Activated CD4-positive, alpha-beta T cell treated with anti-CD3 and anti-CD28 coated beads, Interleukin-2, amount 10 ng/mL, durations not matched to agents 7 days and 5 days (primary cell): ENCODE measurements at regions not wholly inside any gene's neighbourhood (a gene's known extent, or its start where the extent isn't known, plus 50 kb on each side); places are given as distances from the start of the nearest gene placed in this dataset.
A peak's percentile ranks its signal among the peaks of the same experiment; 100 is the strongest.

Source experiments
- CTCF ChIA-PET: fragments of 350-600 bp; sonication (Branson Sonifier 250); formaldehyde crosslinking; loops from one replicate; lab custom pipeline; 2021; ENCODE audit warnings: antibody characterized with exemption; lab: Charles Lee
- POLR2A ChIA-PET: fragments of 350-600 bp; sonication (Branson Sonifier 250); formaldehyde crosslinking; loops from one replicate; lab custom pipeline; 2021; ENCODE audit warnings: antibody characterized with exemption; lab: Charles Lee
- DNase-seq: peaks from one replicate; pipeline ENCODE4 v3.0.0-alpha.2; 2020
- H3K27ac Mint-ChIP-seq: one replicate; pipeline ENCODE4 v1.8.0; 2021; ENCODE audit warnings: mild to moderate bottlenecking, moderate library complexity, mixed read lengths
- H3K27me3 Mint-ChIP-seq: one replicate; pipeline ENCODE4 v1.8.0; 2021; ENCODE audit warnings: mixed read lengths
- H3K36me3 Mint-ChIP-seq: one replicate; pipeline ENCODE4 v1.8.0; 2021; ENCODE audit warnings: low read depth, mixed read lengths
- H3K4me1 Mint-ChIP-seq: one replicate; pipeline ENCODE4 v1.8.0; 2021; ENCODE audit warnings: mixed read lengths
- H3K4me3 Mint-ChIP-seq: one replicate; pipeline ENCODE4 v1.8.0; 2021; ENCODE audit warnings: mild to moderate bottlenecking, moderate library complexity, mixed read lengths
- H3K9me3 Mint-ChIP-seq: one replicate; pipeline ENCODE4 v1.8.0; 2021; ENCODE audit warnings: mixed read lengths

- no peaks in the 10 kb centered on the region for H3K36me3 Mint-ChIP-seq
- ChIA-PET CTCF (no interaction called here), POLR2A (no interaction called here)
- no peak overlapping the region for H3K4me3 Mint-ChIP-seq
- no peaks in the 10 kb centered on the region for H3K9me3 Mint-ChIP-seq
- no peak for DNase-seq
- no peak overlapping the region for H3K27ac Mint-ChIP-seq
- H3K27me3 Mint-ChIP-seq: peaks cover 6% of the 10 kb centered on the region
- H3K4me1 Mint-ChIP-seq: peaks cover 21% of the 10 kb centered on the region
These were observed 117.3 kb upstream of the INHBA start for GRCh38 chr7:41820111-41820671.

- Mint-ChIP-seq H3K27me3 (peaks cover 6% of the 10 kb centered on the region), H3K4me3 (no peak overlapping the region), H3K9me3 (no peaks in the 10 kb centered on the region), H3K4me1 (peaks cover 26% of the 10 kb centered on the region), H3K36me3 (no peaks in the 10 kb centered on the region), H3K27ac (no peak overlapping the region)
- POLR2A ChIA-PET: no interaction called here
- no peak for DNase-seq
- CTCF ChIA-PET: no interaction called here
These were observed 116.8 kb upstream of the INHBA start for GRCh38 chr7:41819645-41820044.

- no peak for DNase-seq
- ChIA-PET CTCF (interaction anchor here (1.4 kb wide), 1 partner anchor 10 kb away, joined by 4 read pairs; no protein-coding TSS in a partner anchor), POLR2A (no interaction called here)
- Mint-ChIP-seq H3K36me3 (no peaks in the 10 kb centered on the region), H3K4me1 (peaks cover 30% of the 10 kb centered on the region), H3K27me3 (peaks cover 6% of the 10 kb centered on the region), H3K4me3 (no peak overlapping the region), H3K9me3 (no peaks in the 10 kb centered on the region), H3K27ac (no peak overlapping the region)
These were observed 116.0 kb upstream of the INHBA start for GRCh38 chr7:41818765-41819398.

- peaks cover 30% of the 10 kb centered on the region for H3K4me1 Mint-ChIP-seq
- H3K27me3 Mint-ChIP-seq: peaks cover 6% of the 10 kb centered on the region
- H3K9me3 Mint-ChIP-seq: no peaks in the 10 kb centered on the region
- ChIA-PET CTCF (interaction anchor here (0.6 kb wide), 1 partner anchor 11 kb away, joined by 3 read pairs; no protein-coding TSS in a partner anchor), POLR2A (interaction anchor here (0.6 kb wide), 1 partner anchor 218 kb away, joined by 3 read pairs; no protein-coding TSS in a partner anchor)
- H3K4me3 Mint-ChIP-seq: no peak overlapping the region
- H3K27ac Mint-ChIP-seq: no peak overlapping the region
- no peak for DNase-seq
- H3K36me3 Mint-ChIP-seq: no peaks in the 10 kb centered on the region
These were observed 114.5 kb upstream of the INHBA start for GRCh38 chr7:41817386-41817785.

GRCh38 chr7:41816111-41816510, 113.2 kb upstream of the INHBA start:
- POLR2A ChIA-PET: no interaction called here
- peaks cover 30% of the 10 kb centered on the region for H3K4me1 Mint-ChIP-seq
- no peak overlapping the region for H3K4me3 Mint-ChIP-seq
- CTCF ChIA-PET: no interaction called here
- no peak overlapping the region for H3K27ac Mint-ChIP-seq
- H3K36me3 Mint-ChIP-seq: no peaks in the 10 kb centered on the region
- peaks cover 5% of the 10 kb centered on the region for H3K27me3 Mint-ChIP-seq
- H3K9me3 Mint-ChIP-seq: no peaks in the 10 kb centered on the region
- peak; percentile 21 for DNase-seq

- peaks cover 30% of the 10 kb centered on the region for H3K4me1 Mint-ChIP-seq
- H3K4me3 Mint-ChIP-seq: no peak overlapping the region
- H3K9me3 Mint-ChIP-seq: no peaks in the 10 kb centered on the region
- POLR2A ChIA-PET: no interaction called here
- peaks cover 5% of the 10 kb centered on the region for H3K27me3 Mint-ChIP-seq
- no peak overlapping the region for H3K27ac Mint-ChIP-seq
- DNase-seq: no peak
- CTCF ChIA-PET: no interaction called here
- H3K36me3 Mint-ChIP-seq: no peaks in the 10 kb centered on the region
These were observed 112.0 kb upstream of the INHBA start for GRCh38 chr7:41814888-41815287.

GRCh38 chr7:41813286-41813685, 110.4 kb upstream of the INHBA start:
- no peak for DNase-seq
- Mint-ChIP-seq H3K36me3 (no peaks in the 10 kb centered on the region), H3K4me3 (no peak overlapping the region), H3K27ac (no peak overlapping the region), H3K27me3 (no peaks in the 10 kb centered on the region), H3K9me3 (no peaks in the 10 kb centered on the region), H3K4me1 (peaks cover 30% of the 10 kb centered on the region)
- CTCF ChIA-PET: interaction anchor here (0.6 to 1.0 kb wide), 2 partner anchors 11 to 108 kb away, joined by 3 read pairs; no protein-coding TSS in a partner anchor
- POLR2A ChIA-PET: no interaction called here

- POLR2A ChIA-PET: no interaction called here
These were observed 109.1 kb upstream of the INHBA start for GRCh38 chr7:41811941-41812340.

GRCh38 chr7:41809940-41810576, 107.2 kb upstream of the INHBA start:
- ChIA-PET CTCF (no interaction called here), POLR2A (no interaction called here)
- H3K27me3 Mint-ChIP-seq: no peaks in the 10 kb centered on the region
- peaks cover 8% of the 10 kb centered on the region for H3K4me1 Mint-ChIP-seq
- DNase-seq: no peak
- peaks cover 3% of the 10 kb centered on the region for H3K9me3 Mint-ChIP-seq
- no peak overlapping the region for H3K4me3 Mint-ChIP-seq
- H3K27ac Mint-ChIP-seq: no peak overlapping the region
- H3K36me3 Mint-ChIP-seq: no peaks in the 10 kb centered on the region

More at GRCh38 chr7:41811941-41812340, 109.1 kb upstream of the INHBA start:
- Mint-ChIP-seq H3K27me3 (no peaks in the 10 kb centered on the region), H3K4me3 (no peak overlapping the region), H3K36me3 (no peaks in the 10 kb centered on the region), H3K9me3 (no peaks in the 10 kb centered on the region), H3K27ac (no peak overlapping the region), H3K4me1 (peaks cover 24% of the 10 kb centered on the region)
- no peak for DNase-seq
- CTCF ChIA-PET: no interaction called here

- Mint-ChIP-seq H3K27ac (no peak overlapping the region), H3K9me3 (peaks cover 3% of the 10 kb centered on the region), H3K36me3 (no peaks in the 10 kb centered on the region), H3K27me3 (no peaks in the 10 kb centered on the region), H3K4me1 (peaks cover 3% of the 10 kb centered on the region), H3K4me3 (no peak overlapping the region)
- CTCF ChIA-PET: no interaction called here
- POLR2A ChIA-PET: no interaction called here
- no peak for DNase-seq
These were observed 106.6 kb upstream of the INHBA start for GRCh38 chr7:41809529-41809939.

- Mint-ChIP-seq H3K27ac (no peak overlapping the region), H3K4me3 (no peak overlapping the region), H3K27me3 (no peaks in the 10 kb centered on the region), H3K36me3 (no peaks in the 10 kb centered on the region), H3K9me3 (peaks cover 3% of the 10 kb centered on the region), H3K4me1 (peaks cover under 1% of the 10 kb centered on the region)
- ChIA-PET POLR2A (no interaction called here), CTCF (no interaction called here)
- DNase-seq: no peak
These were observed 106.2 kb upstream of the INHBA start for GRCh38 chr7:41809116-41809515.

GRCh38 chr7:41808541-41808940, 105.7 kb upstream of the INHBA start:
- H3K4me1 Mint-ChIP-seq: no peaks in the 10 kb centered on the region

GRCh38 chr7:41803569-41803968, 100.7 kb upstream of the INHBA start:
- DNase-seq: no peak
- H3K27ac Mint-ChIP-seq: no peak overlapping the region
- ChIA-PET POLR2A (no interaction called here), CTCF (interaction anchor here (1.7 kb wide), 1 partner anchor 10 kb away, joined by 3 read pairs; no protein-coding TSS in a partner anchor)
- H3K27me3 Mint-ChIP-seq: no peaks in the 10 kb centered on the region
- H3K4me1 Mint-ChIP-seq: no peaks in the 10 kb centered on the region
- peaks cover 3% of the 10 kb centered on the region for H3K9me3 Mint-ChIP-seq
- H3K4me3 Mint-ChIP-seq: no peak overlapping the region
- H3K36me3 Mint-ChIP-seq: no peaks in the 10 kb centered on the region

More at GRCh38 chr7:41808541-41808940, 105.7 kb upstream of the INHBA start:
- Mint-ChIP-seq H3K27ac (no peak overlapping the region), H3K9me3 (peaks cover 3% of the 10 kb centered on the region), H3K4me3 (no peak overlapping the region), H3K27me3 (no peaks in the 10 kb centered on the region), H3K36me3 (no peaks in the 10 kb centered on the region)
- POLR2A ChIA-PET: no interaction called here
- CTCF ChIA-PET: no interaction called here
- no peak for DNase-seq
